CD4-positive, alpha-beta memory T cell (primary cell): ENCODE measurements at regions not wholly inside any gene's neighbourhood (a gene's known extent, or its start where the extent isn't known, plus 50 kb on each side); places are given as distances from the start of the nearest gene placed in this dataset.
A peak's percentile ranks its signal among the peaks of the same experiment; 100 is the strongest.
"Not testable (repeated sequence)": the region's sequence is repeated elsewhere in the genome, so short reads cannot be mapped to it uniquely, and the experiment has no call there.

Experiments
- CTCF ChIA-PET: fragments of 350-600 bp; sonication (Branson Sonifier 250); formaldehyde crosslinking; loops from one replicate; lab custom pipeline; 2021; ENCODE audit warnings: inconsistent platforms; ENCODE audit not compliant: partially characterized antibody; lab: Charles Lee
- POLR2A ChIA-PET: fragments of 350-600 bp; sonication (Branson Sonifier 250); formaldehyde crosslinking; loops from one replicate; lab custom pipeline; 2021; ENCODE audit not compliant: partially characterized antibody; lab: Charles Lee
- DNase-seq, 5 donors: peaks; one replicate each; pipeline versions ENCODE4 v3.0.0 to v3.0.0-alpha.2; 2020 to 2022; ENCODE audit warnings: mixed read lengths in 1 of 5
- H3K27ac ChIP-seq: one replicate; pipeline ENCODE4 v1.7.0; 2013; ENCODE audit warnings: low read depth, low read length
- H3K27me3 ChIP-seq: 2 replicates; pipeline ENCODE4 v1.7.0; 2013; ENCODE audit warnings: mild to moderate bottlenecking, low read length, moderate library complexity; ENCODE audit not compliant: insufficient read depth
- H3K36me3 ChIP-seq: 2 replicates; pipeline ENCODE4 v1.7.0; 2013; ENCODE audit warnings: mild to moderate bottlenecking, low read length, moderate library complexity; ENCODE audit not compliant: insufficient read depth
- H3K4me1 ChIP-seq: 2 replicates; pipeline ENCODE4 v1.7.0; 2013; ENCODE audit warnings: mild to moderate bottlenecking, low read length, moderate library complexity; ENCODE audit not compliant: insufficient read depth
- H3K4me3 ChIP-seq, 2 donors: one replicate each; pipeline ENCODE4 v1.7.0; 2013; ENCODE audit warnings: low read length in 2 of 2, mild to moderate bottlenecking in 1 of 2
- H3K9me3 ChIP-seq, 2 donors: one replicate each; pipeline ENCODE4 v1.7.0; 2013; ENCODE audit warnings: low read length in 2 of 2, control low read depth in 1 of 2; ENCODE audit not compliant: control insufficient read depth in 1 of 2
- H3K27ac Mint-ChIP-seq, 7 donors: one replicate each; pipeline ENCODE4 v1.8.0; 2020 to 2021; ENCODE audit warnings: mixed read lengths in 7 of 7, mild to moderate bottlenecking in 6 of 7, inconsistent platforms in 3 of 7, moderate library complexity in 3 of 7
- H3K27me3 Mint-ChIP-seq, 2 donors: one replicate each; pipeline ENCODE4 v1.8.0; 2020 to 2021; ENCODE audit warnings: mixed read lengths in 2 of 2
- H3K36me3 Mint-ChIP-seq, 2 donors: one replicate each; pipeline ENCODE4 v1.8.0; 2020 to 2021; ENCODE audit warnings: mixed read lengths in 2 of 2, inconsistent platforms in 1 of 2, mild to moderate bottlenecking in 1 of 2
- H3K4me1 Mint-ChIP-seq, 4 donors: one replicate each; pipeline ENCODE4 v1.8.0; 2020 to 2021; ENCODE audit warnings: mixed read lengths in 4 of 4, mild to moderate bottlenecking in 1 of 4
- H3K4me3 Mint-ChIP-seq, 8 donors: one replicate each; pipeline ENCODE4 v1.8.0; 2020 to 2021; ENCODE audit warnings: mixed read lengths in 8 of 8, mild to moderate bottlenecking in 7 of 8, moderate library complexity in 6 of 8, inconsistent platforms in 3 of 8
- H3K9me3 Mint-ChIP-seq, 8 donors: one replicate each; pipeline ENCODE4 v1.8.0; 2020 to 2021; ENCODE audit warnings: mixed read lengths in 8 of 8, mild to moderate bottlenecking in 5 of 8, inconsistent platforms in 3 of 8, moderate library complexity in 1 of 8
- intact Hi-C: fragments of 100-400 bp; cut with micrococcal nuclease; formaldehyde crosslinking; loops from one replicate; pipeline ENCODE4 v1.15.1; 2023

DNA sequence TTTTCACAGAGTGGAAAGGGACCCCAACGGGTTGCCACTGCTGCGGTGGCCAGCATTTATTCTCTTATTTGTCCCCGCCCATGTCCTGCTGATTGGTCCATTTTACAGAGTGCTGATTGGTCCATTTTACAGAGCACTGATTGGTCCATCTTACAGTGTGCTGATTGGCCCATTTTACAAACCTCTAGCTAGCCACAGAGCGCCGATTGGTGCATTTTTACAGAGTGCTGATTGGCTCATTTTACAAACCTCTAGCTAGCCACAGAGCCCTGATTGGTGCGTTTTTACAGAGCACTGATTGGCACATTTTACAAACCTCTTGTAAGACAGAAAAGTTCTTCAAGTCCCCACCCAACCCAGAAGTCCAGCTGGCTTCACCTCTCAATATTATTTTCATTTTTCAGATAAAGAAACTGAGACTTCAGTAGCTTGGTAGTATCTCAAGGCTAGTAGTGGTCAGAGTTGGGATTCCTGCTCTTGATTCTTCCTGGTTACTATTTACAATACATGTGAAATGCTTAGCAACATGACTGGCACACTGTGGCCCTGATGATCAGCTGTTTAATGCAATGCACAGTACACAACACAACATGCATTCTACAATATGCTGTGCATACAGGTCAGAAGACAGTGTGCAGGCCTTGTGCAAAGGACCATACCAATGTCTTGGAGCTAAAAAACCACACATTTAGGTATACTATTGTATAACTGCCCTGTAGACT is 63.6 kb upstream of the BOD1 start:
- no peak overlapping the region for H3K4me3 Mint-ChIP-seq
- intact Hi-C loops: no loop called here
- H3K4me3 ChIP-seq: no peak overlapping the region
- POLR2A ChIA-PET: no interaction called here
- H3K4me1 Mint-ChIP-seq: peaks cover 0 to 4% (median 2%) of the 10 kb centered on the region in 4 donors
- H3K36me3 Mint-ChIP-seq: peaks cover 0 to 5% of the 10 kb centered on the region in 2 donors
- CTCF ChIA-PET: interaction anchor here (1.1 kb wide), 1 partner anchor 107 kb away, joined by 4 read pairs; no protein-coding TSS in a partner anchor
- no peaks in the 10 kb centered on the region for H3K9me3 ChIP-seq
- no peak overlapping the region for H3K27ac Mint-ChIP-seq
- H3K27ac ChIP-seq: no peak overlapping the region
- H3K27me3 Mint-ChIP-seq: peaks cover 0 to 5% of the 10 kb centered on the region in 2 donors
- no peak for DNase-seq
- H3K36me3 ChIP-seq: no peaks in the 10 kb centered on the region
- no peaks in the 10 kb centered on the region for H3K27me3 ChIP-seq
- peaks cover 0 to 16% (median 7%) of the 10 kb centered on the region in 8 donors for H3K9me3 Mint-ChIP-seq
- no peaks in the 10 kb centered on the region for H3K4me1 ChIP-seq

- Histone ChIP-seq H3K27ac (no peak overlapping the region), H3K4me3 (no peak overlapping the region), H3K4me1 (no peaks in the 10 kb centered on the region), H3K9me3 (no peaks in the 10 kb centered on the region), H3K27me3 (no peaks in the 10 kb centered on the region), H3K36me3 (no peaks in the 10 kb centered on the region)
- ChIA-PET POLR2A (no interaction called here), CTCF (no interaction called here)
- no peak for DNase-seq
- H3K36me3 Mint-ChIP-seq: peaks cover 0 to 3% of the 10 kb centered on the region in 2 donors
- intact Hi-C loops: no loop called here
- peaks cover 0 to 5% of the 10 kb centered on the region in 2 donors for H3K27me3 Mint-ChIP-seq
- peaks cover 0 to 14% (median 6%) of the 10 kb centered on the region in 8 donors for H3K9me3 Mint-ChIP-seq
- peak overlapping the region in 1 of 8 donors; percentile 15 for H3K4me3 Mint-ChIP-seq
- no peak overlapping the region for H3K27ac Mint-ChIP-seq
- H3K4me1 Mint-ChIP-seq: peaks cover 0 to 4% (median 2%) of the 10 kb centered on the region in 4 donors
These were observed 64.3 kb upstream of the BOD1 start for GRCh38 chr5:173680660-173681242.

GRCh38 chr5:173682313-173682712 is 65.9 kb upstream of the BOD1 start:
- Mint-ChIP-seq H3K36me3 (no peaks in the 10 kb centered on the region), H3K9me3 (peaks cover 0 to 4% (median under 1%) of the 10 kb centered on the region in 8 donors), H3K27ac (no peak overlapping the region), H3K27me3 (peaks cover 0 to 3% of the 10 kb centered on the region in 2 donors), H3K4me3 (no peak overlapping the region), H3K4me1 (peaks cover 0 to 4% (median 2%) of the 10 kb centered on the region in 4 donors)
- no peak for DNase-seq
- Histone ChIP-seq H3K4me1 (no peaks in the 10 kb centered on the region), H3K27me3 (no peaks in the 10 kb centered on the region), H3K36me3 (no peaks in the 10 kb centered on the region), H3K9me3 (no peaks in the 10 kb centered on the region), H3K27ac (no peak overlapping the region), H3K4me3 (no peak overlapping the region)
- intact Hi-C loops: no loop called here
- CTCF ChIA-PET: no interaction called here
- POLR2A ChIA-PET: no interaction called here

DNA sequence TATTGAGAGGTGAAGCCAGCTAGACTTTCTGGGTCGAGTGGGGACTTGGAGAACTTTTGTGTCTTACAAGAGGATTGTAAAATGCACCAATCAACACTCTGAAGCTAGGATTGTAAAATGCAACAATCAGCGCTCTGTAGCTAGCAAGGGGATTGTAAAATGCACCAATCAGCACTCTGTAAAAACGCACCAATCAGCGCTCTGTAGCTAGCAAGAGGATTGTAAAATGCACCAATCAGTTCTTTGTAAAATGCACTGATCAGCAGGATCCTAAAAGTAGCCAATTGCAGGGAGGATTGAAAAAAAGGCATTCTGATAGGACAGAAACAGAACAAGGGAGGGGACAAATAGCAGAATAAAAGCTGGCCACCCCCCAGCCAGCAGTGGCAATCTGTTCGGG is 68.1 kb upstream of the BOD1 start:
- H3K36me3 ChIP-seq: not testable (repeated sequence)

GRCh38 chr5:173686950-173687349 is 70.5 kb upstream of the BOD1 start:
- DNase-seq: no peak
- Histone ChIP-seq H3K4me1 (peaks cover 10% of the 10 kb centered on the region), H3K4me3 (no peak overlapping the region), H3K27ac (no peak overlapping the region), H3K36me3 (no peaks in the 10 kb centered on the region), H3K9me3 (no peaks in the 10 kb centered on the region), H3K27me3 (no peaks in the 10 kb centered on the region)
- Mint-ChIP-seq H3K4me3 (no peak overlapping the region), H3K36me3 (no peaks in the 10 kb centered on the region), H3K27ac (no peak overlapping the region), H3K4me1 (peaks cover 1 to 16% (median 6%) of the 10 kb centered on the region in 4 donors), H3K9me3 (no peaks in the 10 kb centered on the region), H3K27me3 (peaks cover 0 to 2% of the 10 kb centered on the region in 2 donors)
- CTCF ChIA-PET: no interaction called here
- intact Hi-C loops: no loop called here
- POLR2A ChIA-PET: no interaction called here

More for the DNA sequence above, 68.1 kb upstream of the BOD1 start:
- H3K4me3 ChIP-seq, H3K4me1 Mint-ChIP-seq, DNase-seq, H3K27ac Mint-ChIP-seq, H3K27me3 ChIP-seq, H3K27me3 Mint-ChIP-seq, H3K27ac ChIP-seq, H3K9me3 ChIP-seq, H3K4me1 ChIP-seq, intact Hi-C loops, H3K9me3 Mint-ChIP-seq, H3K36me3 Mint-ChIP-seq, H3K4me3 Mint-ChIP-seq, POLR2A ChIA-PET: not testable (repeated sequence)
- CTCF ChIA-PET: interaction anchor here (0.7 kb wide), 1 partner anchor 69 kb away, joined by 3 read pairs; no protein-coding TSS in a partner anchor

DNA sequence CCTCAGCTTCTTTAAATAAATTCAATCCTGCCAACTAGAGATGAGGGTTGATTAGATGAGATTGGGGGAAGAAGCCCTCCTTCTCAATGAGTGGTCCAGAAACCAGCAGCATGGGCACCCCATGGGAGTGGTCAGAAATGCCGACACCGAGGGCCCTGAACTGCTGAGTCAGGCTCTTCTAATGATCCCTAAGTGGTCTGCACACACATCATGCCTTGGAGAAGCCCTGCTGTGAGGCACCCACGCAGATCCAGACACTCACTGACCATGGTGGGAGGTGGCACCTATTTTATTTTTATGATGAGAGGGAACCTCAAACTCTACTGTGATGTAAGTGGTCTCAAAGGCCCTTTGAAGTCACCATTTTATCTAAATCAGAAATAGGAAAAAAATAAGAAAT is 72.3 kb upstream of the BOD1 start:
- Mint-ChIP-seq H3K27ac (no peak overlapping the region), H3K9me3 (no peaks in the 10 kb centered on the region), H3K4me1 (peaks cover 0 to 16% (median 5%) of the 10 kb centered on the region in 4 donors), H3K36me3 (no peaks in the 10 kb centered on the region), H3K27me3 (peaks cover 0 to 2% of the 10 kb centered on the region in 2 donors), H3K4me3 (no peak overlapping the region)
- Histone ChIP-seq H3K36me3 (no peaks in the 10 kb centered on the region), H3K9me3 (no peaks in the 10 kb centered on the region), H3K4me3 (no peak overlapping the region), H3K27ac (no peak overlapping the region), H3K27me3 (no peaks in the 10 kb centered on the region), H3K4me1 (peaks cover 10% of the 10 kb centered on the region)
- CTCF ChIA-PET: interaction anchor here (1.4 kb wide), 1 partner anchor 70 kb away, joined by 3 read pairs; no protein-coding TSS in a partner anchor
- POLR2A ChIA-PET: interaction anchor here (0.8 kb wide), 1 partner anchor 25 kb away, joined by 3 read pairs; no protein-coding TSS in a partner anchor
- DNase-seq: no peak
- intact Hi-C loops: no loop called here

DNA sequence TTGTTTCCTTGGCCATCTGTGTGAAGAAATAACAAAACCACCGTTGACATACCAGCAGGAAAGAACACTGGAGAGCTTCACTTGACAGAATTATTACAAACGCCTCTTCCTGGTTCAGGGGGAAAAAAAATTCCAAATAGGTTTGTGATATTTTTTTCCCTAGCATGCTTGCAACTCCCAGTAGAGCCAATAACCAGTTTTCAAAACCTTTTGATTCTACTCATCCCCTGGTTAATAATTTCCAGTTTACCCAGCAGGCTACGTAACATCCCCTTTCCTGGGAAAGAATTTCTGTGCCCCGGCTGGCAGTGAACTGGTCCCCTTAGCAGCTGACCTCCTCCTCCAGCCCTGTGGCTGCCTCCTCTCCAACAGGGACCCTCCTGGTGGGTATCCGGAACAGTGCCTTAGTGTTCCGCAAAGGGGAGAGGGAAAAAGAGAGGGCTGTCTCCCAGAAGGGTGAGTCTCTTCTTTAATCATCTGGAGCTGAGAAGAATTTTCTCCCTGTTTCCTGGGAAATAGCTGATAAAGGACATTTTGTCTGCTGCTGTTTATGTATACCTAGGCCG is 72.8 kb upstream of the BOD1 start:
- H3K36me3 Mint-ChIP-seq: no peaks in the 10 kb centered on the region
- POLR2A ChIA-PET: interaction anchor here (0.8 to 1.3 kb wide), 2 partner anchors 25 to 198 kb away, joined by 3 to 8 read pairs; partner anchors contain the start of gene CPEB4

More for the DNA sequence above, 72.8 kb upstream of the BOD1 start:
- H3K4me1 ChIP-seq: peaks cover 10% of the 10 kb centered on the region
- no peak for DNase-seq
- intact Hi-C loops: no loop called here
- H3K27me3 ChIP-seq: no peaks in the 10 kb centered on the region
- peaks cover 0 to 16% (median 5%) of the 10 kb centered on the region in 4 donors for H3K4me1 Mint-ChIP-seq
- H3K27ac ChIP-seq: no peak overlapping the region
- H3K9me3 Mint-ChIP-seq: no peaks in the 10 kb centered on the region
- H3K4me3 ChIP-seq: no peak overlapping the region
- peaks cover 0 to 2% of the 10 kb centered on the region in 2 donors for H3K27me3 Mint-ChIP-seq
- peak overlapping the region in 2 of 8 donors; percentile 29 to 60 for H3K4me3 Mint-ChIP-seq
- H3K36me3 ChIP-seq: no peaks in the 10 kb centered on the region
- CTCF ChIA-PET: interaction anchor here (1.4 kb wide), 1 partner anchor 71 kb away, joined by 3 read pairs; no protein-coding TSS in a partner anchor
- H3K27ac Mint-ChIP-seq: peak overlapping the region in 2 of 7 donors; percentile 37 to 64
- no peaks in the 10 kb centered on the region for H3K9me3 ChIP-seq
